NCI-H446 treated with DMSO at 0.1 percent for 48 hours (cell line): ENCODE measurements at regions not wholly inside any gene's neighbourhood (a gene's known extent, or its start where the extent isn't known, plus 50 kb on each side); places are given as distances from the start of the nearest gene placed in this dataset.
"Not testable (repeated sequence)": the region's sequence is repeated elsewhere in the genome, so short reads cannot be mapped to it uniquely, and the experiment has no call there.

Experiments used
- DNase-seq: peaks from one replicate; lab custom pipeline; 2025; lab: John Stamatoyannopoulos, UW

DNA sequence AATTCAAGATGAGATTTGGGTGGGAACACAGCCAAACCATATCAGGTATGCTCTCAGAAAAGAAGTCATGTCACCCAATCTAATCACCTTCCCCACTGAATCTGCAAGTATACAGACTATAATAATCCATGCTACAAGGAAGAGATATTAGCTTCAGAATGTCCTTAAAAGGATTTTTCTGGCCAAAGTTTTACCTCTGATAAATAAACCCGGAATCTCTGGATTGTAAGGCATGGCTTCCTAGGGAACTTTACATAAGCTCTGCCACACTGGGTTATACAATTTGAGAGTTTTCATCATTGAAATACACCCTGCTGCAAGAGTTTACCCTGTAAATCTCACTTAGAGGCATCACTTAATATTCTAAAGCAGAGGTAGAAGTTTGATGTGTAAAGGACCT, 330.5 kb upstream of the KCNMB2 start:
- DNase-seq = no peak

- no peak for DNase-seq
Measured at GRCh38 chr3:178206521-178206920, 329.7 kb upstream of the KCNMB2 start.

DNA sequence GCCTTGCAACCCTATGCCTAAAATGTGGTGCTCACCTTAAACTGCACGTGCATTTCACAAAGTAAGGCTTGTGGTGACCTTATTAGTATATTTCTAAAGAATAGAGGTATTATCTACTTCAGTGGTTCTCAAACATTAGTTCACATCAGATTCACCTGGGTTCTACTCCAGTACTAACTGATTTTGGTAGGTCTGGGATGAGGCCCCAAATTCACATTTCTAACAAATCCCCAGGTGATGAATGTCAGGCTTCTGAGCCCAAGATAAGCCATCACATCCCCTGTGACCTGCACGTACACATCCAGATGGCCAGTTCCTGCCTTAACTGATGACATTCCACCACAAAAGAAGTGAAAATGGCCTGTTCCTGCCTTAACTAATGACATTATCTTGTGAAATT, 329.1 kb upstream of the KCNMB2 start:
- DNase-seq = not testable (repeated sequence)

DNA sequence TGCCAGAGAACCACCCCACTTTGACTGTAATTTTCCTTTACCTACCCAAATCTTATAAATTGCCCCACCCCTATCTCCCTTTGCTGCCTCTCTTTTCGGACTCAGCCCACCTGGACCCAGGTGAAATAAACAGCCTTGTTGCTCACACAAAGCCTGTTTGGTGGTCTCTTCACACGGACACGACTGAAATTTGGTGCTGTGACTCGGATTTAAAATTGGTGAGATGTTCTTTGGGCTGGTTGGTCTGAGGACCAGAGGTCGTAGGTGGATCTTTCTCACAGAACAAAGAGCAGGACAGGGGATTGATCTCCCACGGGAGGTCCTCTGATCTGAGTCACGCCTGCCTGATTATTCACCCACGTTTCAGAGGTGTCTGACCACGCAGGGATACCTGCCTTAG, 328.6 kb upstream of the KCNMB2 start:
- DNase-seq = not testable (repeated sequence)

DNA sequence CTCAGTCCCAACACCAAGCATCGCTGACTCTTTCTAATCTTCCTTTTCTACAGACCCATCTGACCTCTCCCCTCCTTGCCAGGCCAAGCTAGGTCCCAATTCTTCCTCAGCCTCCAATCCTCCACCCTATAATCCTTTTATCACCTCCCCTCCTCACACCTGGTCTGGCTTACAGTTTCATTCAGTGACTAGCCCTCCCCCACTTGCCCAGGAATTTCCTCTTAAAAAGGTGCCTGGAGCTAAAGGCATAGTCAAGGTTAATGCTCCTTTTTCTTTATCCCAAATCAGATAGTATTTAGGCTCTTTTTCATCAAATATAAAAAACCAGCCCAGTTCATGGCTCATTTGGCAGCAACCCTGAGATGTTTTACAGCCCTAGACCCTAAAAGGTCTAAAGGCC, 327.1 kb upstream of the KCNMB2 start:
- DNase-seq = not testable (repeated sequence)

DNA sequence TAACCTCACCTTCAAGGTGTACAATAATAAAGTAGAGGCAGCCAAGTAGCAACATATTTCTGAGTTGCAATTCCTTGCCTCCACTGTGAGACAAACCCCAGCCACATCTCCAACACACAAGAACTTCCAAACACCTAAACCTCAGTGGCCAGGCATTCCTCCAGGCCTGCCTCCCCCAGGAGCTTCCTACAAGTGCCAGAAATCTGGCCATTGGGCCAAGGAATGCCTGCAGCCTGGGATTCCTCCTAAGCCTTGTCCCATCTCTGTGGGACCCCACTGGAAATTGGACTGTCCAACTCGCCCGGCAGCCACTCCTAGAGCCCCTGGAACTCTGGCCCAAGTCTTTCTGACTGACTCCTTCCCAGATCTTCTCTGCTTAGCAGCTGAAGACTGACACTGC, 326.6 kb upstream of the KCNMB2 start:
- DNase-seq = not testable (repeated sequence)

GRCh38 chr3:178211086-178211485, 325.1 kb upstream of the KCNMB2 start:
- not testable (repeated sequence) for DNase-seq

- DNase-seq = no peak
Measured at GRCh38 chr3:178217479-178217878, 318.8 kb upstream of the KCNMB2 start.

DNA sequence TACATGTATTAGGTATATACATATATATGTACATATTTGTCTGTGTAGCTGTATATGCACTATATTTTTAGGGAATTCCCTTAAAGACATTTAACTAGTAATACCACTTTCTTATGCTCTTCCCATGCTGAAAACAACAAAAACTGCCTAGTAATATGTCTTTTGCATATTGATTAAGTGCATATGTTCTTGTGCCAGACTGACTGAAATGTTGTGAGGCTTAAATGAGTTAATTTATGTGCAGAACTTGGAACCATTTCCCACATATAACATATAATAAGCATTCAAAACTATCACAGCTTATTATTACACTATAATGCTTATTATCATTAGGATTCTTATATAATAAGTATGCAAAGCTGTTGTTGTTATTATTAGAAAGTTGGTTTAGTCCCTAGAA, 318.0 kb upstream of the KCNMB2 start:
- DNase-seq = no peak

DNA sequence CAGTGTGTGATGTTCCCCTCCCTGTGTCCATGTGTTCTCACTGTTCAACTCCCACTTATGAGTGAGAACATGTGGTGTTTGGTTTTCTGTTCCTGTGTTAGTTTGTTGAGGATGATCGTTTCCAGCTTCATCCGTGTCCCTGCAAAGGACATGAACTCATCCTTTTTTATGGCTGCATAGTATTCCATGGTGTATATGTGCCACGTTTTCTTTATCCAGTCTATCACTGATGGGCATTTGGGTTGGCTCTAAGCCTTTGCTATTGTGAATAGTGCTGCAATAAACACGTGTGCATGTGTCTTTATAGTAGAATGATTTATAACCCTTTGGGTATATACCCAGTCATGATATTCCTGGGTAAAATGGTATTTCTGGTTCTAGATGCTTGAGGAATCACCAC, 316.6 kb upstream of the KCNMB2 start:
- not testable (repeated sequence) for DNase-seq

- DNase-seq = no peak
Measured at GRCh38 chr3:178223876-178224275, 312.4 kb upstream of the KCNMB2 start.

DNA sequence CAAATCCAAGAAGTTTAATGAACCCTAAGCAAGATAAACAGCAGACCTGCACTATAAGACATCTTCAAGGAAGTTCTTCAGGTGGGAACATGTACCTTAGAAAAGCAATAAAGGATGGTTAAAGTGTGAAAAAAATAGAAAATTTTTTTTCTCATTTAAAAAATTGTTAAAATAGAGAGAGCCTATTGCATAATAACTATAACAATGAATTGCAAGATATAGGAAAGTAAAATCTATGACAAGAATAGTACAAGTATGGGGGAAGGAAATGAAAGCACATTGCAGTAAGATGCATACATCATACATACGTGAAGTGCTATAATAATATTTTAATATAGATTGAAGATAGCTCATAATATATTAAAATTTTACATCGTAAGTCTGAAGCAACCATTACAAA, 310.1 kb upstream of the KCNMB2 start:
- no peak for DNase-seq

DNA sequence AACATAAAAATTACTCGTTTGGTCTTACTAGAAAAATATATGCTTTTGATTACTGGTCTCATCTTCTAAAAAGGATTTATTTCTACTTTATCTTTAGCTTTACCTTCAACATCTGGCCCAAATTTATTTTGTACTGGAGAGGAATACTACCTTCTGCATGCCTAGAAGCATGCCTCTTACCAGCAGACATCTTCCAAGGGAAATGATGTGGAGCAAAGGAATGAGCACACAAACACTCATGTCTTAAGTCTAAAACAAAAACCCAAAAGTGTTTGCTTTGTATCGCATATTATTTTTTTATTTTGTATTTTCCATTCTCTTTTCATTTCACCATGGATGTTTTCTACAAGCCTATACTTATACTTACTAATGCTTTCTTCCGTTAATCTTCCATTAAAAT, 304.6 kb upstream of the KCNMB2 start:
- DNase-seq = no peak

DNA sequence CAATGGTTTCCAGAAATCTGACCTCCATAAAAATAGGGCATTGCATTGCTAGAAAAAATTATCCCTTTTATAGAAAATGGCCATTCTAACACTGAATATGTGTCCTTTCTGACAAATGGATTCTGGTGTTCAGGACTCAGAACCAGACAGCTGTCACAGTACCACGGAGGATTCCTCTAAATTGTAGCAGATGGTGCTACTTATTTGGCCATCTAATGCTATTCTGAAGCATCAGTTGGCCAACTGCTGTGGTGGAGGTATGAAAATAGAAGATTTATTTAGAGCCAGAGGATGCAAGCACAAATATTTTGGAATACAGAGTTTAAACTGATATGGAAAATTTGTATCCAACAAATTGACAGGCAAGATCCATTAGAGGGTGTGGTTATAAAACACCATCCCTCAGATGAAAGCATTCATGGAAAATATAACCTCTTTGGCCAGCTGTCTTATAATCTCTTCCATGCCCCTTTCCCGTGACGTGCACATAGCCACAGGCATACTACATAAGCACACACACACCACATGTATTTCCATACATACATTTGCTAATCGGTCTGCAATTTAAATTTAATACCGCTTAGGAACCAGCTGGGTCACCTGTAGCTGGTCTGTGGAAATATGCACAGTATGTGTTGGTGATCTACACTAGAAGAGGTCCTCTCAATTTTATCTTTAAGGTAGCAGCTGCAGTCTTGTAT, 302.7 kb upstream of the KCNMB2 start:
- DNase-seq = no peak

DNA sequence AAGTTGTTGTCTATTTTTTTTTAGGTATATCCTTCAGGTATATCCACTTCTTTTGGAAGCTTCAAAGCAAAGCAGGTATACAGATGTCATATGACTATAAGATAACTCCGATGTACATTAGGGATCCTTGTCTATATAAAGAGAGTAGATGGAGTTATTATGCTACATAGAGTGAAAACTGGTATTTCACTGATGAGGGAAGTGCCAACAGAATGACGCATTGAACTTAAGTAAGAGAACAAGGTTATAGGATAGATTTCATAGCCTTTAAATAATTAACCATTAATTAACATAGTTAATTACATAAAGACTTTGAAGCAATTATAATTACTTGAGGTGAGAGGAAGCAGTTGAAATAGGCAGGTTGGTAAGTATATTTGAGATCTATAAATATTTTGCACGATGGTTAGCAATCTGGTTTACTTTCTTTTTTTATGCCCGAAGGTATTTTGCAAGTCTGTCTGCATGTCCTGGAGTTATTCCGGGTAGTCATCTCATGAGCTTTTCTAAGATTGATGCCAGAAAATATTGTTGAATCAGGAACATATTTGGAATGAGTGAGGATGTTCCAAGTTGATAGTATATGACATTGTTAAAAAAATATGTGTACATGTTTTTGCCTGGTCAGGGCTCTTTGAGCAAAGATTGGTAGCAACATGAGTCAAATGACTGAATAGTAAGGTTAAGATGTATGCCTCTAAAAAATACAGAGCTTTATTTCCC, 299.5 kb upstream of the KCNMB2 start:
- no peak for DNase-seq

GRCh38 chr3:178238179-178238578, 298.1 kb upstream of the KCNMB2 start:
- no peak for DNase-seq

- peak; percentile 10 for DNase-seq
Measured at GRCh38 chr3:178244733-178245709, 291.2 kb upstream of the KCNMB2 start.

GRCh38 chr3:178246004-178246403, 290.2 kb upstream of the KCNMB2 start:
- no peak for DNase-seq

DNA sequence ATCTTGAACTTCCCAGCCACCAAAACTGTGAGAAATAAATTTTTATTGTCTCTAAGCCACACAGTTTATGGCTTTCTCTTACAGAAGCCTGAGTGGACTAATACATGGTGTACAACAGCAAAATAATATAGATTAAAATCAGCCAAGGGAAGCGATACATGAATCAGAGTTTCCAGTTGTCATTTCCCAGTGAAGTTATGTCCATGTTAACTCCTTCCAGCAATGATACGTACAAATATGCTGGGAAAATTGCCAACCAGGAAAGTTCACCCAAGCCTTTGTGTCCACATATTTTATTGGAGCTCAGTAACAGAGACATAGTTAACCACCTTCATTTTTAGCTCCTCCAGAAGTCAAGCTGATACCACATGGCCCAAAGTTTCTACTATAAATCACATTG, 280.9 kb upstream of the KCNMB2 start:
- DNase-seq = peak; percentile 30

GRCh38 chr3:178257491-178257890, 278.7 kb upstream of the KCNMB2 start:
- no peak for DNase-seq

GRCh38 chr3:178258121-178258520, 278.1 kb upstream of the KCNMB2 start:
- no peak for DNase-seq

GRCh38 chr3:178259703-178260102, 276.5 kb upstream of the KCNMB2 start:
- no peak for DNase-seq
